GM13976 (cell line): ENCODE measurements at regions not wholly inside any gene's neighbourhood (a gene's known extent, or its start where the extent isn't known, plus 50 kb on each side); places are given as distances from the start of the nearest gene placed in this dataset.

Source experiments
- DNase-seq: peaks from one replicate; pipeline ENCODE4 v3.0.0; 2012; ENCODE audit warnings: low spot score
- CTCF ChIP-seq: IDR thresholded peaks from 2 replicates; pipeline ENCODE4 v1.5.1; 2012; ENCODE audit warnings: borderline replicate concordance, mild to moderate bottlenecking; ENCODE audit not compliant: insufficient read depth; ENCODE audit errors: extremely low read depth, missing control alignments, control extremely low read depth
- in situ Hi-C: fragments of 300-500 bp; cut with MboI; formaldehyde crosslinking; loops from one replicate; pipeline ENCODE4 v1.12.0; 2022; ENCODE audit warnings: low sequenced_read_pairs, mixed read lengths, inconsistent platforms; ENCODE audit not compliant: unreplicated experiment

- TF ChIP-seq CTCF = no peak
- in situ Hi-C loops = no loop called here
- no peak for DNase-seq
Measured at GRCh38 chr7:12939694-12940093, 252.3 kb downstream of the ARL4A start.

DNA sequence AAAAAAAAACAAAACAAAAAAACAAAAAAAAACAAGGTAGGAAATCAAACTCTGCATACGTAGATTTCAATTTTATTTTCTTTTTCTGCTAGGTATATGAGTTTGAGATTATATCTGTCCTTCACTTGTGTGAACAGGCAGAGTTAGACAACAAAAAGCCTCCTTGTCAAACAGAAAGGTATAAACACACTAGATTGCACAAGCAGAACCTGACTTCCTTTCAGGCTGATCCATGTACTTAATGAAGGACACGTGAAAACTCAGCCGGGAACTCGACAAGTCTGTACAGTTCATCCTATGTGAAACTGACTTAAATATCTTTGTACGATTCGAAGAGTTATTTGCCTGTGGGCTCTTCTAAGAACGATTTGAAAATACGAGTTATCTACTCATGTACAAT is 254.1 kb downstream of the ARL4A start:
- TF ChIP-seq CTCF = no peak
- in situ Hi-C loops = no loop called here
- no peak for DNase-seq

DNA sequence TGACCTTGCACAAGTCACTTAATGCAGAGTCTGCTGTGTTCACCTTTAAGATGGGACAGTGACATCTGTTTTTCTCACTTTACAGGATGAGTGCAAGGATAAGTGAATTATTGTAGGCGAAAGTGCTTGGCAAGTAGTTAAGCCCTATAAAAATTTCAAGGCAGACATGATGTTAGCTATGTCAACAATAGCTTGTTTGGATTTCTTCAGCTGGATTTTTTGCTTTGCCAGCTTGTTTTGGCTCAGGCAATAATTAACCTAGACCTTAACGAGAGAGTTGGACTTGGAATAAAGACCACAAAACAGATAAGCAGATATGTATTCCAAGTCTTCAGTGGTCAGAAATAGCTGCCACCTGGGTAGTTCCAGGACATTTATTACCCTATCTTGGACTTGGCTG is 255.2 kb downstream of the ARL4A start:
- no peak for TF ChIP-seq CTCF
- in situ Hi-C loops = no loop called here
- no peak for DNase-seq

GRCh38 chr7:12943781-12944180 is 256.3 kb downstream of the ARL4A start:
- in situ Hi-C loops = no loop called here
- TF ChIP-seq CTCF = no peak
- DNase-seq = no peak

DNA sequence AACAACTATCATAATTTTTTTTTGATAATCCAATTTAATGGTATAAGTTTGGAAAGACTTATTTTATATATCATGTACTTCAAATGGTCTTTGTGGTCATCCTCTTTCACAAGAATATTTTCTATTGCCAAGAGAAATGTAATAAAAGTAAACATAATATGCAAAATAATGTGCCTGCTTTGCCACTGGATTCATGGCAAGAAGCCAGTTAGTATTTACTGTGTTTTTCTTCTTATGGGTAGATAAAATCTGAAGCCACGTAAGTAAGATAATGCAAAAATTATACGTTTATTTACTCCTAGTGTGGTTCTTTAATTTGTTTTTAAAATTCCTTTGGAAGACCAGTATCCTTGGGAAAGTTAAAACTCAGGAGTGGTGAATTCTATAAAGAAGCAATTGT is 258.5 kb downstream of the ARL4A start:
- DNase-seq = no peak

GRCh38 chr7:12947465-12947864 is 260.0 kb downstream of the ARL4A start:
- no peak for DNase-seq
- no peak for TF ChIP-seq CTCF
- in situ Hi-C loops = no loop called here

More for the DNA sequence above, 258.5 kb downstream of the ARL4A start:
- in situ Hi-C loops = no loop called here
- no peak for TF ChIP-seq CTCF
